DOHH2 (cell line): ENCODE measurements at regions not wholly inside any gene's neighbourhood (a gene's known extent, or its start where the extent isn't known, plus 50 kb on each side); places are given as distances from the start of the nearest gene placed in this dataset.

ENCODE experiments used
- CTCF ChIP-seq: fragments of 200-600 bp; sonication (generic); IDR thresholded peaks from one replicate; pipeline ENCODE4 v1.5.1; 2014; ENCODE audit warnings: antibody characterized with exemption, mild to moderate bottlenecking, low read depth, low read length; ENCODE audit not compliant: poor library complexity, severe bottlenecking
- EZH2phosphoT487 ChIP-seq: fragments of 200-600 bp; sonication (generic); IDR thresholded peaks from 2 replicates; pipeline ENCODE4 v1.6.1; 2017; ENCODE audit warnings: borderline replicate concordance, mild to moderate bottlenecking, antibody characterized with exemption, low read length, moderate library complexity, mixed read lengths

GRCh38 chrX:40467454-40467853 is 113.3 kb upstream of the ATP6AP2 start:
- TF ChIP-seq CTCF (no peak), EZH2phosphoT487 (no peak)
